ENCODE measurements at regions not wholly inside any gene's neighbourhood (a gene's known extent, or its start where the extent isn't known, plus 50 kb on each side); places are given as distances from the start of the nearest gene placed in this dataset.

- no peaks in the 10 kb centered on the region for H3K36me3 ChIP-seq
- H3K27me3 ChIP-seq (ENCODE audit: insufficient read depth, low read depth, severe bottlenecking) = no peaks in the 10 kb centered on the region
- no peak for TF ChIP-seq CTCF (IDR thresholded peaks at IDR 0.05; ENCODE audit: low read depth, low read length)
- no peak for DNase-seq
- no peaks in the 10 kb centered on the region for H3K9me3 ChIP-seq (ENCODE audit: severe bottlenecking)
- H3K27ac ChIP-seq = no peak overlapping the region
- H3K4me3 ChIP-seq (ENCODE audit: low read depth, low read length) = no peak overlapping the region
These were observed 136.3 kb upstream of the MLIP start for GRCh38 chr6:53974941-53975340.

GRCh38 chr6:53975941-53976615 lies 135.2 kb upstream of the MLIP start:
- Histone ChIP-seq H3K27ac (no peak overlapping the region), H3K9me3 (ENCODE audit: severe bottlenecking) (no peaks in the 10 kb centered on the region), H3K36me3 (no peaks in the 10 kb centered on the region), H3K4me3 (ENCODE audit: low read depth, low read length) (no peak overlapping the region), H3K27me3 (ENCODE audit: insufficient read depth, low read depth, severe bottlenecking) (no peaks in the 10 kb centered on the region)
- no peak for TF ChIP-seq CTCF (IDR thresholded peaks at IDR 0.05; ENCODE audit: low read depth, low read length)
- DNase-seq = no peak

GRCh38 chr6:53977551-53977950 lies 133.7 kb upstream of the MLIP start:
- DNase-seq = no peak
- H3K27ac ChIP-seq = no peak overlapping the region
- no peak overlapping the region for H3K4me3 ChIP-seq (ENCODE audit: low read depth, low read length)
- no peaks in the 10 kb centered on the region for H3K36me3 ChIP-seq
- no peaks in the 10 kb centered on the region for H3K27me3 ChIP-seq (ENCODE audit: insufficient read depth, low read depth, severe bottlenecking)
- no peaks in the 10 kb centered on the region for H3K9me3 ChIP-seq (ENCODE audit: severe bottlenecking)
- no peak for TF ChIP-seq CTCF (IDR thresholded peaks at IDR 0.05; ENCODE audit: low read depth, low read length)

GRCh38 chr6:53979468-53980067 lies 131.7 kb upstream of the MLIP start:
- Histone ChIP-seq H3K9me3 (ENCODE audit: severe bottlenecking) (no peaks in the 10 kb centered on the region), H3K27me3 (ENCODE audit: insufficient read depth, low read depth, severe bottlenecking) (no peaks in the 10 kb centered on the region), H3K27ac (no peak overlapping the region), H3K4me3 (ENCODE audit: low read depth, low read length) (no peak overlapping the region), H3K36me3 (no peaks in the 10 kb centered on the region)
- no peak for DNase-seq
- peak; percentile 57 for TF ChIP-seq CTCF (IDR thresholded peaks at IDR 0.05; ENCODE audit: low read depth, low read length)

- Histone ChIP-seq H3K27ac (no peak overlapping the region), H3K36me3 (no peaks in the 10 kb centered on the region), H3K27me3 (ENCODE audit: insufficient read depth, low read depth, severe bottlenecking) (peaks cover 13% of the 10 kb centered on the region), H3K9me3 (ENCODE audit: severe bottlenecking) (no peaks in the 10 kb centered on the region), H3K4me3 (ENCODE audit: low read depth, low read length) (no peak overlapping the region)
- DNase-seq = no peak
- no peak for TF ChIP-seq CTCF (IDR thresholded peaks at IDR 0.05; ENCODE audit: low read depth, low read length)
These were observed 128.7 kb upstream of the MLIP start for GRCh38 chr6:53982366-53983050.
